K562 (cell line): ENCODE measurements at regions not wholly inside any gene's neighbourhood (a gene's known extent, or its start where the extent isn't known, plus 50 kb on each side); places are given as distances from the start of the nearest gene placed in this dataset.

Source experiments
- HMBOX1 ChIP-seq: sonication (generic); IDR thresholded peaks from 2 replicates; pipeline ENCODE4 v1.6.1; 2016
- TGIF2 ChIP-seq: sonication (generic); formaldehyde crosslinking; IDR thresholded peaks from 2 replicates; pipeline ENCODE4 v1.8.1; 2022; ENCODE audit warnings: mild to moderate bottlenecking, missing genetic modification reagents, moderate library complexity
- U2AF2 ChIP-seq: fragments of 200-400 bp; formaldehyde crosslinking; optimal IDR thresholded peaks from 2 replicates; pipeline ENCODE3; 2017; ENCODE audit warnings: low read depth, mild to moderate bottlenecking, low read length
- ZBTB40 ChIP-seq, 2 experiments: fragments of 450-650 bp in 1 of 2; sonication (generic) in 1 of 2; formaldehyde crosslinking in 1 of 2; IDR thresholded peaks; 2 replicates each; pipeline versions ENCODE4 v1.7.1 to v1.9.0; 2016 to 2022; ENCODE audit warnings: inconsistent platforms in 1 of 2, mild to moderate bottlenecking in 1 of 2, missing genetic modification reagents in 1 of 2
- ZNF584 ChIP-seq: fragments of 200-800 bp; sonication (Bioruptor generic); IDR thresholded peaks from 2 replicates; pipeline ENCODE4 v1.6.1; 2016; ENCODE audit warnings: low read depth, mild to moderate bottlenecking, missing genetic modification characterization, missing compliant biosample characterization

GRCh38 chr12:59491877-59492276 lies 104.0 kb upstream of the SLC16A7 start (continued):
- TF ChIP-seq ZBTB40 (IDR thresholded peaks at IDR 0.05) (no peak), ZBTB40 (CRISPR knock-in tag; IDR thresholded peaks at IDR 0.05) (no peak), HMBOX1 (no peak), TGIF2 (no peak), ZNF584 (CRISPR knock-in tag) (no peak), U2AF2 (no peak)
- TF ChIP-seq, all 486 proteins: peak for 0
